GM19035 (cell line): ENCODE measurements at regions not wholly inside any gene's neighbourhood (a gene's known extent, or its start where the extent isn't known, plus 50 kb on each side); places are given as distances from the start of the nearest gene placed in this dataset.

Experiments used
- ATAC-seq: cut with Tn5 transposase; IDR thresholded peaks from one replicate; pipeline ENCODE4 v1.9.1; 2021; ENCODE audit not compliant: unreplicated experiment

DNA sequence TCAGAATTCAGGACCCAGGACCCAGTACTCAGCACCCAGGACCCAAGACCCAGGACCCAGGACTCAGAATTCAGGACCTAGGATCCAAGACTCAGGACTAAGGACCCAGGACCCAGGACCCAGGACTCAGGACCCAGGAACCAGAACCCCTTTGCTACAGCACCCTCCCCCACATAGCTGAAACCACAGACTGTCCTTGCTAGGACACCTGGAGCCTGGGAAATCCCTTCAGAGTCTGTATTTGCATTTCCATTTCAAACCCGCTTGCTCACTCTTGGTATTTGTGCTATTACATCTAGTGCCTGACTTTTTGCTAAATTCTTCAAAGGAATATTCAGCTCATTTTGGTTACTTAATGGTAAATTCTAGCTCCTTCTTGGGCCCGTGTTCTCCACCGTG lies 275.8 kb upstream of the MAF start:
- ATAC-seq, result peak; percentile 62

DNA sequence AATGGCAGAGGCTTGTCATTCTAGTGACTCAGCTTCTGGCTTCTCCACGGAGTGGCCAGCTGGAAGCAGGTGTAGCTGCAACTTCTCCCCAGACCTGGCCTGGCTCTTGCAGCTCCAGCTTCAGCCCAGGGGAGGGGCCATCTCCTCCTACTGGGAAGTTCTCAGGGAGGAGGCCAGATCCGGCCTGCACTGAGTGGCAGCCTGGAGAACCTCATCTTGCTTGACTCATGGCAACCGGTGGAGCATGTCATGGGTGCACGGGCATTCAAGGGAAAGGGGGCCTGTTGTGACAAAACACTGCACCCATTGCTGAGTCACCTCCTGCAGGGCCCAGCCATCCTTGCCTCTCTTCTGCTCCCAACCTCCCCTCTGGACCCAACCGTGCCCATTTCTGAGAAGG lies 273.9 kb upstream of the MAF start:
- no peak for ATAC-seq

- no peak for ATAC-seq
These were observed 273.3 kb upstream of the MAF start for GRCh38 chr16:79873825-79874224.

GRCh38 chr16:79871906-79872305 lies 271.4 kb upstream of the MAF start:
- no peak for ATAC-seq

DNA sequence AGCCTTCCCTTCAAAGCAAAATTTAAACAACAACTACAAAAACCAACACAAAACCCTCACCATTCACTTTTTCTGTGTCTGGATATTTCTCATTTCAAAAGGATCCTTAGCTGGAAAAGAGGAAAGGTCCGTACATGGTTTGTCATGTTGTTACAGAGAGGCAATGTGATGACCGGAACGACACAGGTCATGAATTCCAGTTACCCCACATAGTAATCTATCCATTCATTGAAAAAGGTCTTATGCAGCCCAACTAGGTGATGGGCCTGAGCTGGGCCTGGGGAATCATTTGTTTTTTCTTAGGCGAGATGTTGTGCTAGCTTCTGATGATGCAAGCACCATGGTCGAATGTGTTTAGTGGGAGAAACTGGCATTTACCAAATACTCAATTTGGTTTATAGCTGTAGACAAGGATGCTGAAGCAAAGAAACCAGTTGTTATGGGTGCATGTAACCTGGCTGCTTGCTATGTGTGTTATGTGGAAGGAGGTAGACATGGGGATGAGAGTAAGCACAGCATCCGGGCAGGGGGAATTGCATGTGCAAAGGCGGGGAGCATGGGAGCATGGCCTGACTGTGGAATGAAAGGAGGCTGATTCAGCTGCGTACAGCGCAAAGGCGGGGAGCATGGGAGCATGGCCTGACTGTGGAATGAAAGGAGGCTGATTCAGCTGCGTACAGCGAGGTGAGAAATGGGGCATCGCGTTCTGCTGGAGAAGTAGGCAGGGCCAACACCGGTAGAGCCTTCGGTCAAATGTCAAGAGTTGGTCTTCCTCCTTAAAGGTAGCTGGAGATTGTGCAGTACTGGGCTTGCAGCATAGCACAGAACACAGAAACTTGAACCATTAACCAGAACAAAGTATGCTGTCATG lies 269.7 kb upstream of the MAF start:
- ATAC-seq, result no peak

- no peak for ATAC-seq
These were observed 268.9 kb upstream of the MAF start for GRCh38 chr16:79869304-79870015.

DNA sequence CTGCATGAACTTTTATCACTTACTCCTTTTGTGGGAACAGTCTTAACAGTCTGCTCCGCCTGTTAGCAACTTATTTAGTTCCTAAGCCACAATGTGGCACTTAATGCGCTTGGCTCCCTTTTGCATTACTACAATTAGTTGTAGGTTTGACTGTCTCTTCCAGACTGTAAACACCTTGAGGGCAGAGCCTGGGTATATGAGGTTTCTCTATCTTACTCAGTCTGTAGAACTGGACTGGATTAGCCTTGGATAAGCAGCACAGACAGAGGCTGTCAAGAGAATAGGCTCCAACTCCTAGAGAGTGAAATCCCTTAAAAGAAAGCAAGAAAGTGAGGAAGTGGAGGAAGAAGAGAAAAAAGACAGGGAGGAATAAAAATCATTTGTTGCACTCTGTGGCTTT lies 268.3 kb upstream of the MAF start:
- no peak for ATAC-seq

GRCh38 chr16:79867425-79867997 lies 267.0 kb upstream of the MAF start:
- no peak for ATAC-seq

- no peak for ATAC-seq
These were observed 265.4 kb upstream of the MAF start for GRCh38 chr16:79865918-79866317.

GRCh38 chr16:79864781-79865391 lies 264.3 kb upstream of the MAF start:
- no peak for ATAC-seq

- no peak for ATAC-seq
These were observed 263.7 kb upstream of the MAF start for GRCh38 chr16:79864032-79864780.

DNA sequence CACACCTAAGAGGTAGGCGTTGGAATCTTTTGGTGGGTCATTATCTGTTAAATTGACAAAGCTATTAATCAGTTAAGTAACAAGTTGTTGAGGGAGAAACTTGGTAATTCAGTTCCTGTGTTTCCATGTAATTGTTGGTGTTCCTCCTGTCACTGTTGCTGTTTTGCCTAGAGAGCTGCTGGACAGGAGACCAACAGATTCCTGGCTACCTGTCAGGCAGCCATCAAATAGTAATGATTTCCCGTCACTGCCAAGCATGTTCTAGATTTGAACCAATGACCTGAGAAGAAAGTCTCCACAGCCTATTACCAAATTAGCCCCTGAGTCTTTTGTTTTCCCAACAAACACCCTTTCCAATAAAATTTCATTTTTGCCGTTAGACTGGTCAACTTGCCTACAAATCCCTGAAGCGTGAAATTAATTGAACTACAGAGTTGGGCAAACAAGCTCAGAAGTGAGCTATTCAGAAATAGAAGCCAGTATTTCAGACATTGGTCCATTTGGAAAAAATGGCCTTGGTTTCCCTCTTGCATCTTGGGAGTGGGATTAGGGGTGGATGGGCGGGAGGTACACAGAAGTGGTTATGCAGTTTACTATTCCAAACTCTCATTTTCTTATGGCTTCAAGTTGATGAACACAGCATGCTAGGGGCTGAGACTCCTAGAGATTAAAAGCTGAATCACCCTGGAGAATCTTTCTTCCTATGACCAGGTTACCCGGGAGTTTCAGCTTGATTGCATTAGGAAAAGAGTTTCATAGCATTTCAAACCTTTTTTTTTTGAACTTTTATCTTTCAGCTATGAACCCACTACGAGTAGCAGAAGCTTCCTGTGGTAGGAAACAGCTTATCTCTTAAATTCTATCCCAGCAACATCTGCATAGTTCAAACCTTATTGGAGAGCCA lies 262.8 kb upstream of the MAF start:
- ATAC-seq, result no peak

DNA sequence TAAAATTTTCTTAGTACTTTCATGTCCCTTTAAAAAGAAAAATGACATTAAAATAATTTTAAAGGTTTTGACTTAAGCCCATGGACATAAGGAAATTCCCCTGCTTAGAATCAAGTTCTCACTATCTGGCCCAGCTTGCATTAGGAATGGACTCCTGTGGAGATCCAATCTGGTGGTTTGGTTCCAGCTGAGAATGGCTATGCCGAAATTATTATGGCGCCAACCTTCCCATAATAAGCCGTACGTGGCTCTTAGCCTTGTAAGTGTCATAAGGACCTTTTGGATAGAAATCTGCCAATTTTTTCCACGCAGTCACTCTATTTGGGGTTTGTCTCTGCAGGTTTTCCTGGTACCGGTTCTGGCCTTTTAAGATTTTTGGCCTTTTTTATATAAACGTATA lies 262.1 kb upstream of the MAF start:
- ATAC-seq, result no peak

DNA sequence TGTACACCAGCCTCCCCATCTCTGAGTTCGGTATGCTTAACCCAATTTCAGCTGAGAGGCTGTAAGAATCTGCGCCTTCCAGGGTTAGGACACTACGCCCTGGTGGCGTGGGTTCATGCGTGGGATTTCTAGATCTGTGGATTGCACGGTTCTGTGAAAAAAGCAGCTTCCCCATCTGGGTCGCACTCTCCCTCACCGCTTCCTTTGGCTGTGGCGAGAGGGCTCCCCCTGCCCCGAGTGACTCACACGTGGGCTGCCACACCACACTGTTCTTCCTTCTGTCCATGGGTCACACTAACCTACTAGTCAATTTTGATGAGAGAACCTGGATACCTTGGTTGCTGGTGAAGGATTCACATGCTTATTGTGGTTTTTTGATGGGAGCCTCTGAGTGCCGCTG lies 256.0 kb upstream of the MAF start:
- no peak for ATAC-seq

DNA sequence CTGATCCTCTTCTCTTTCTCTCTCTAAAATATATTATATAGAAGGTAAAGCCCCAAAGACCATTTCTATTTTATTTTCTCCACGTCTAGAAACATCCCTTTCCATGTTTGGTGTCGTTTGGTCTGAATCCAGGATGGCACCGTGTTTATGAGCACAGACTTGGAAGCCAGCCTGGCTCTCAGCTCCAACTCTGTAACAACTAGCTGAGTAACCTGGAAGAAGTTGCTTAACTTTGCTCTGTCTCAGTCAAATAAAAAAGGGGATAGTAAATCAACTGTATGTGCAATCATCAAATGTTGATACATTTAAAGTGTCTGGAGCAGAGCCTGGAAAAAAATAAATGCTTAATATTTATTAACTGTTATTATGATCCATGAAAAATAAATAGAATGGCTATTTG lies 249.8 kb upstream of the MAF start:
- ATAC-seq, result no peak

GRCh38 chr16:79849119-79849518 lies 248.6 kb upstream of the MAF start:
- ATAC-seq, result no peak

DNA sequence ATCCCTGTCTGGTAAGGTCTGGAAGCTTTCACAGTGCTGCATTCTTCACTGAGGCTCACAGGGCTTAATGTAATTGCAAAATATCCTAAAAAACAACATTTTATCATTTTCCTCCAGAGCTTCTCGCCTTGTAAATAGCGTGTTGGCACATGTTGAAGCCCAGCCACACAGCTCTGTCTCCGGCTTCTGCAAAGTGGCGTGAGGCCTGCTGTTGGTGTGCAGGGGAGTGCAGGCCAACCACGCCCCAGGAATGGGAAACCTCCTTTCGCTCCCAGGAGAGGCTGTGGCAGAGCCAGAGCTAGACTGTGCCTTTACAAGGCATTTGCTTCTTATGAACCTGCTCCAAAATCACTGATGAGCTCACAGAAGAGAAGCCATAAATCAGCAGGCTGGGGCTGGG lies 248.2 kb upstream of the MAF start:
- no peak for ATAC-seq

- ATAC-seq, result no peak
These were observed 247.0 kb upstream of the MAF start for GRCh38 chr16:79847569-79847968.

DNA sequence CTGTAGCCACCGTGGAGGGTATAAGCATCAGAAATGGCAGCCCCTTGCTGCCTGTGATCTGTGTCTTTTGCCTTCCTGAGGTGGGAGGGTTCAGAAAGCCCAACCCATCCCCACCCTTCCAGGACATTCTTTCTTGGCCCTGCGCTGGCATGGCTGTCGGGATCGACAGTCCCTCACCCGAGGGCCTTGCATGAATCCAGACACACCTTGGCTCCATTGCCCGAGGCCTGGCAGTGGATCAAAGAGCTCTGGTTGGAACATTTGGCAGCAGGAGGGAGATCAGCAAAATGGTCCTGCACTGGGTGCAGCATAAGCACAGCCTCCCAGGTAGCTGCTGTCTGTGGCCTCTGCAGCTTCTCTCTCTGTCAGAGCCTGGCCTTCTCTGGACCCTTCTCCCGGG lies 246.6 kb upstream of the MAF start:
- no peak for ATAC-seq

GRCh38 chr16:79845734-79846135 lies 245.2 kb upstream of the MAF start:
- no peak for ATAC-seq
